GM23248 (cell line): ENCODE measurements at regions not wholly inside any gene's neighbourhood (a gene's known extent, or its start where the extent isn't known, plus 50 kb on each side); places are given as distances from the start of the nearest gene placed in this dataset.

Source experiments
- EZH2 ChIP-seq: fragments of 200-600 bp; sonication (generic); IDR thresholded peaks from 2 replicates; pipeline ENCODE4 v1.6.1; 2018; ENCODE audit warnings: antibody characterized with exemption, mild to moderate bottlenecking; ENCODE audit not compliant: insufficient read depth, poor library complexity, severe bottlenecking
- EZH2phosphoT487 ChIP-seq: fragments of 200-600 bp; sonication (generic); IDR thresholded peaks from 2 replicates; pipeline ENCODE4 v1.6.1; 2018; ENCODE audit warnings: antibody characterized with exemption, moderate library complexity, mild to moderate bottlenecking, low read depth; ENCODE audit not compliant: insufficient read depth

DNA sequence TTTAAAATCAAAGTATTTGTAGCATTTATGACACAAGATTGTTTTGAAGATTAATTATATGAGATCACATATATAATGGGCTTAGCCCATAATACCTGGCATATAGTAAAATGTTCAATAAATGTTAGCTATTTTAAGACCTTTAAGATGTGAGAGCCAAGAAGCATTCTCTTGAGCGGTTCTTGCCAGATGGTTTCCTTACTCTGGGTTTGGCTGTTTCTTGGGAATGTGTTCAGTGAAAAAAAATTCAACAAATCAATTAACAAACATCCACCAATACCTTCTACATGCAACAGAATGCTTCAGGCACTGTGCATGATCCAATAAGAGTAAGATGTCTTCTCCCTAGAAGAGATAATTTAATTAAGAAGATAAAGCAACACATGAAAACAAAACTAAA, 230.4 kb downstream of the CMPK2 start:
- no peak for TF ChIP-seq EZH2
- TF ChIP-seq EZH2phosphoT487, result no peak
